DMS53 (cell line): ENCODE measurements at regions not wholly inside any gene's neighbourhood (a gene's known extent, or its start where the extent isn't known, plus 50 kb on each side); places are given as distances from the start of the nearest gene placed in this dataset.

Experiments used
- DNase-seq: peaks from one replicate; lab custom pipeline; 2025; lab: John Stamatoyannopoulos, UW

DNA sequence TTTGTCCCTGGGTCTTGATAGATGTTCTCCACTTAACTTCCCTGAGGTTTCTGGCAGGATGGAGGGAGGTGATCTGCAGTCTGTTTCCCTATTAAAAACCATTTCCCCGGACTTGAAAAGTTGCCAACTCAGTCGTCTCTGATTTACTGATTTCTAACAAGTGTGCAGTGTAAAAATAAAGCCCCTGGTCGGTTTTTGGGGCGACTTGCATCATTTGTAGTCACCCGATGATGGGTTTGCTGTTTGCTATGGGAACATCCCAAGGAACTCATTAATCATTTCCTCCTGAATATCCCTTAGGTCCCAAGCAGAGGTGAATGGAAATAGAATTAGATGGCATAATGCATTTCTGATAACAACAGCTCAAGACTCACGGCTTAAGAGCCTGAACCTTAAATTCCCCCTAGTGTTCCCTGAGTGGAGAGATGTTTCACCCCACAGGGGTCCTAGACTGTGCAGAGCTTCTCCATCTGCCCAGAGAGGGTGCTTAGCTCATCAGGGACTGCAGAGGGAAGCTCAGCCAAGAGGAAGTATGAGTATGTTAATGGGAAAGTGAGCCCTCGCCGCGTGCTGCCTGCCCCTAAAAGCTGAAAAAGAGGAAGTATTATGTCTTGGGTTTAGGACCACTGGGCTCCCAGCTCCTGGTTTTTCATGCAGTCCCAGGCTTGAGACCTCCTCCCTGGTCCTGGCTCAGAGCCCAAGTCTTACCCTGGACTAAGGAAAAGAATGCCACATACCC, 115.1 kb upstream of the DAP start:
- DNase-seq = no peak

DNA sequence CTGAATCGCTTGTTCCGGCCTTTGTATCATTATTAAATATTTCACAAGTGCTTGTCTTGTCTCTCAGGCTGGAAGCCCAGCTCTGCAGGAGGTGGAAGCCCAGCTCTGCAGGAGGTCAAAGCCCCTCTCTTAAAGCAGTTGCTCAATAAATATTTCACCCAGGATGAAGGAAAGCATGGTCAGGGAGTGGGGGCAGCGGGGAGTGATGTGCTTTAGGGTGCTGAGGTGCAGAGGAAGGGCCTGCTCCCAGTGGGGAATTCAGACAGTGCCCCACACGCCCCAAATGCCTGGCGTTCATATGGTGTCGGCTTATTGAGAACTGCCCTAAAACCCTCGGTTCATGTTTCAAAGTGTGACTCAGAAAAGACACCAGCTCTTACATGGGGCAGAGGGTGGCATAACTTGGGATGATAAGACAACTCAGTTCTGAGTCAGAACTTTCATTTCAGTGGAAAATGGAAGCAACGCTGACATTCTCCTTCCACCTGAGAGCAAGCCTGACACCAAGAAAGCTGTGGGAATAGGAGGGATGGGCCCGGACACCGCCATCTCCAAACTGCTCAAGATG, 114.3 kb upstream of the DAP start:
- DNase-seq = no peak

DNA sequence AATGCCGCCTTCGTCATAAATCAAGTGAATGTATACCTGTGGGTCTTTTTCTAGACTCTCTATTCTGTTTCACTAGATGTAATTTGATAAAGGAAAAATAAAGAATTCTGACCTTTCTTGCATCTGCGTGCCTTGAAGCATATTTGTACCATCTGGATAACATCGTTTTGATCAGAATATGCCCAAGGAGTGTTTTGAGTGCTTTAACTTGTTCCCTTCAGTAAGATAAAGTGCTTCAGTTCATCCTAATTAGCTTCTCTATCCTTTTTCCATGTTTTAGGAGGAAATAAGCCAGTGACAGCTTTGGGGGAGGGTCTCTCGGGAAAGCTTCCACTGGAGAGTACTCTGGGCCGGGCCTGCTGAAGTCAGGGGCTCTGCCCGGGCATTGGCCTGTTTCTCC, 113.5 kb upstream of the DAP start:
- no peak for DNase-seq

DNA sequence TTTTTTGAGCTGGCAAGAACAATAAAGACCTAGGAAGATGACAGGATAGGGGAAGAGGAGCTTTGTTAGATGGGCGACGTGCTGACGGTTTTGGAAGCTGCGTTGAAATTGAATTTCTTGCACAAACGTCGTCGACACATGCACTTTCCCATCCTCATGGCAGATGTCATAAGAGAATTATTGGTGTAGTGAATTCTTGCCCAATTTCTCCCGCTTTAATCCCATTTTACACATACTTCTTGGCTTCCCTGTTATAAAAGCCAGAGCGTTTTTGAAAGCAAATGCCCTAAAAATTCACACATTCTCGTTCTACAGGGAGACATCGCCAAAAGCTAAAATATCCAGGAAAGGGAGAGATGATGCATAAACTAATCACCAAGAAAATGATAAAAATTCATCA, 109.8 kb upstream of the DAP start:
- DNase-seq = no peak

DNA sequence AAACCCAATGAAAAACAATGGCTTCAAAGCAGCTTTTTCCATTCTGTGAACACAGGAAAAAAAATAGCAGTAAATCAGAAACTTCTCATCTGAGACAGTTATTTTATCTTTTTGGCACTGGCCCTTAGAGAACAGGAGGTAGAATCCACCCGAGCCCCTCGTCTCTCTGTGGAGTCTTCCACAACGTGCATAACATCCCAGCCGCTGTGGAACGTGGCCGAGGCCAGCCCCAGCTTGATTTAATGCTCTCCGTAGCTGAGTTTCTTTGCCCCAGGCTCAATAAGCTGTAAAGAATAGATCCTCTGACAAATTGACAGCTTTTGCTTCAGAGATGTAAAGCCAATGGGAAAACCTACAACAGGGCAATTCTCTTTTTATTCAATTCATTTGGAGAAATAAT, 107.9 kb upstream of the DAP start:
- DNase-seq = no peak

DNA sequence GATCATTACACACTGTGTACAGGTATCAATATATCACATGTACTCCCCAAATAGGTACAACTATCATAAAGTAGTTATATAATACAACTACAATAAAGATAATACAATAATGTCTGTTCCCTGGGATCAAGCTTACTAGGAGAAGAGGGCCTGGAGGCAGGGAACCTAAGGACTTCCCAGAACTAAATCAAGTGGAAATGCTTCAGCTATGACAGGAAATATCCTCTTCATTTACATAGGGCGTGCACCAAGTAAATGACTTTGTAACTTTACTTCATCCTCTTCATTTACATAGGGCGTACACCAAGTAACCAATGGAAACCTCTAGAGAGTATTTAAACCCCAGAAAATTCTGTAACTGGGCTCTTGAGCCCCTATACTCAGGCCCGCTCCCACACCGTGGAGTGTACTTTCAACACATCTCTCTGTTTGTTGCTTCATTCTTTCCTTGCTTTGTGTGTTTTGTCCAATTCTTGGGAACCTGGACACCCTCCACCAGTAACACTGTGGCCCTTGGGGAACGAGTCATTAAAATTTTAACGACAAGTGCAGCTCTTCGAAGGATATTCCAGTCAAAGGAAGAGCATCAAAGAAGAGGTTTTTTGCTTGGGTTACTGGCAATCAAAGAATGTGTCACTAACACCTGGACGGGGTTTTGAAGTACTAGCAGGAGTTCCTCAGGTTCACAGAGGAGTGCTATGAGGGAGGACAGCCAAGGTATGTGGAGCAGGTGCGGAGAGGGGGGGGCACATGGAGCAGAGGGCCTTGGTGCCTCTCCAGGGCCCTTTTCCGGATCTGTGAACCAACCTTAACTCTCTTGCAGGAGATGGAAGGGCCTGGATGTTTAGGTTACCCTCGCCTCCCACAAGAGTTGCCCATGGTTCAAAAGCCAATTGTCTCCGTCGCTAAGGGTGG, 106.6 kb upstream of the DAP start:
- DNase-seq = no peak

DNA sequence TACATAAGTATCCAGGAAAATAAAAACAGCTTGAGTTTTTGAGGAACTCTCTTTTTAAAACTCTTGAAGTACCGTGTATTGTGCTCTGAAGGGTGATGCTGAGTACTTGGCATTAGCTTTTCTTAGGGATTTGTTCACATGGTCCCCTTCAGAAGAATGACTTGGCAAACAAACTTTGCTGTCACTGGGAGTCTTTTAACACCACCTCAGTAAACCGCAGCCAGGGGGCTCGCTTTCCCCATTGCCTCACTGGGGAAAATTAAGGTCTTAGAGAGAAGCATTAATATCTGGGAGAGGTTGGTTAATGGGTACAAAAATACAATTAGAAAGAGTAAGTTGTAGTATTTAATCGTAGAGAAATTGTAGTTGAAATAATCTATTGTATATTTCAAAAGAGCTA, 105.9 kb upstream of the DAP start:
- no peak for DNase-seq

DNA sequence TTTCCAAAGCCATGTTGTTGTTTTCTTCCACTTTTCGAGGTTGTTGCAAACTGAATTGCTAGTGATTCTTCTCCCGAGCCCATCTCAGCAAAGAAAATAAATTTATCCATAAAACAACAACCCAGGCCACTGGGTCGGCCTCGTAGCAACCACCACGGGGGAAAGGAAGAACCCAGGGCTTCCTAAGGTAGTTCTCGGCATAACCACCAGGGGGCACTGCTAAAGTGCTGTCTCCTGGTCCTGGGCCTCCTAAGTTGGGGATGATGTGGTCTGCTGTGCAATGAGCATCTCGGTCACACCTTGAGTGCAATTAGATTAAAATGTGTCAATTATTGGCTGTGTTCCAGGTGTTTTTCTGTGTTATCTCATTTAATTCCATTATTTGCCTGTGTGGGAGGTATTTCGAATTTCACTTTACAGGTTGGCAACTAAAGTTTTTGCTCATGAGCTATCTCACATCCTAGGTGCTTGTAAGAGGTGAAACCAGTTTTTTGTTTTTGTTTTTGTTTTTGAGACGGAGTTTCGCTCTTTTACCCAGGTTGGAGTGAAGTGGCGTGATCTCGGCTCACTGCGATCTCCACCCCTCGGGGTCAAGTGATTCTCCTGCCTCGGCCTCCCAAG, 102.8 kb upstream of the DAP start:
- peak; percentile 81 for DNase-seq

DNA sequence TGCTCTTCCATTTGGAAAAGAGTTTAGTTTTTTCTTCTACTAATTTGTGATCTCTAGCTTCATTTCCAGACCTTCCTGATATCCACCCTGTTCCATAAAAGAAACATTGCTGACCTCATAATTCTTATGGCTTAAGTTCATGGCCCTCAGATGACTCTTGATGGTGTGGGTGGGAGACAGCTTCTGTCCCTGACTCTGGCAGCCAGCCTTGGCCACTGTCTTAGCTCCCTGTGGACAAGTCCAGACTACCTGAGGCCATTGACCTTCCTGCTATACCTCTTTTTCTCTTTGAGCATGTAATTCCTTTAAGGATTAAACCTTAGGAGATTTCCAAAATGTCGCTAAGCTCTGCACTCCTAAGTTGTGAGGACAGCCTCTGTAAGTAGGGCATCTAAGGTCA, 101.1 kb upstream of the DAP start:
- no peak for DNase-seq

DNA sequence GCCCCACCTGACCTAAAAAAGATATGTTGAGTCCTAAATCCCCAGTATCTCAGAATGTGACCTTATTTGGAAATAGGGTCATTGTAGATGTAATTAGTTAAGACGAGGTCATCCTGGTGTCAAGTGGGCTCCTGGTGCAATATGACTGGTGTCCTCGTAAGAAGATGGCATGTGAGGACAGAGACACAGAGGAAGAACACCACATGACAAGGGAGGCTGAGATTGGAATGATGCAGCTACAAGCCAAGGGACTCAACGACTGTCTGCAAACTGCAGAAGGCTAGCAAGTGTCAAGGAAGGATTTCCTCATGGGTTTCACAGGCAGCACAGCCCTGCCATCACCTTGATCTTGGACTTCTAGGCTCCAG, 100.4 kb upstream of the DAP start:
- DNase-seq = no peak

DNA sequence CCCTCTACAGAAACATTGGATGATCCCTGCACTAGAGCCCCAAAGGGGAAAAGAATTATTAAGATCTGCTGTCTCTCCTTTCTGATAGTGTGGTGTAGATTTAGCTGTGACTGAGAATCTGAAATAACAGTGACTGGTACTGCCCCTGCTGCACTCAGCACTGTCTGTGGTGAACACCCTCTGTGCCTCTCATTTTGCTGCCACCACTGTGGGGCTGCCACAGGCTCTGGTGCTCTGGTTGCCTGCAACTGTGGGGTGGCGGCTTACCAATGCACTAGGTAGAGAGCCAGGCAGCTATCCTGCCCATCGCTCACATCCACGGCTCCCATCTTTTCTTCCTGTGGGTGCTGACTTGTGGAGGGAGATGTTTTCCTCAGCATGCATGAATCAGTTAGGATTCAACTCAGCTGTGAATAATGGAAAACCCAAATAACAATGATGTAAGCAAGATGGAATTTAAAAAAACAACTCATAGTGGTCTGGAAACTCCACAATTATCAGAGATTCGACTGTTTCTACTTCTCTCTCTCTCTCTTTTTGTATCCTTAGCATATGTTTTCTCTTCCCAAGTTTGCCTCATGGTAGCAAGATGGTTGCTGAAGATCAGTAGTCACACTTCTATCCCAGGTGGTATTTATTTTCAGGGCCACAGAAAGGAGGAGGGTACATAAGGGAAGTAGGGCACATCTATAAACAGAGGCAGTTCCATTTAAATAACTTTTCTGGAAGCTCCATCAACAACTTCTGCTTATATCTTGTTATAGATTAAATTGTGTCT, 99.8 kb upstream of the DAP start:
- no peak for DNase-seq

DNA sequence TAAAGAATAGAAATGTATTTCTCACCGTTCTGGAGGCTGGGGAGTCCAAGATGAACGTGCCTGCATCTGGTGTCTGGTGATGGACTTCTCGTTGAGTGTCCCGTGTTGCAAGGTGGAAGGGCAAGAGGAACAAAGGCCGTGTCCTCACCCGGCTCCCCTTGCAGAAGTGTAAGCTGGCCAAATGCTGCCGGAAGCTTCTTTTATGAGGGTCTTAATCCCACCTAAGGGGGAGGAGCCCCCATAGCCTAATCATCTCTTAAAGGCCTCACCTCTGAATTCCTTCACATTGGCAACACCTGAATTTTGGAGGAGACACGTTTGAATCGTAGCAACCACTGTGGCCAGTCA, 99.1 kb upstream of the DAP start:
- DNase-seq = no peak

DNA sequence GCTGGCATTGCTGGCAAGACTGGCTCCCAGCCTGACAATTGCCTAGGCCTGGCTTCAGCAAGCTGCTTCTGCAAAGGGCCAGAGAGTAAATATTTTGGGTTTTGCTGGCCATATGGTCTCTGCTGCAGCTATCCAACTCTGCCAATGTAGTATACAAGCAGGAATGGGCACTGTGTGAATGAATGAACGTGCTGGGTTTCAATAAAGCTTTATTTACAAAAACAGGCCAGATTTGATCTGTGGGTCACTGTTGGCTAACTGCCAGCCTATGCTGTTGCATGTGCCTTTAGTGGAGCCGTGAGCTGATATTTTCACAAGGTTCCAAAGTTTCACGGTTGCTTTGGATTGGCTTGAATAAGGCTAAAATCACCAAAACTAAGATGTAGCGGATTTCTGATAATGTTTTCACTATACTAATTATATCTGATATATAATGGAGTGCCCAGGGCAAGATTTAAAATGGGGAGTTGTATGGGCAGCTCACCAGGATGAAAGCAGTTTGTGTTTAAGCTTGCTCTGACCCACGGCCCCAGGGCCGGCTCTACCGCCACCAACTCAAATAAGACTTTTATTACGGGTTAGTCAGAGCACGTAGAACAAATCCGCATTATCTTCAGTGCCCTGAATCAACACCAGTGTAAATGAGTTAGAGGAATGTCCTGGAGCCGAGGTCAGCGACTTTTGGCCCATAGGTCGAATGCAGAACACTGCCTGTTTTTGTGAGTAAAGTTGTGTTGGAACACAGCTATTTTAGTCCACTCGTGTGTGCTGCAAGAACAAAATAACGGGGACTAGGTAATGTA, 98.6 kb upstream of the DAP start:
- no peak for DNase-seq

DNA sequence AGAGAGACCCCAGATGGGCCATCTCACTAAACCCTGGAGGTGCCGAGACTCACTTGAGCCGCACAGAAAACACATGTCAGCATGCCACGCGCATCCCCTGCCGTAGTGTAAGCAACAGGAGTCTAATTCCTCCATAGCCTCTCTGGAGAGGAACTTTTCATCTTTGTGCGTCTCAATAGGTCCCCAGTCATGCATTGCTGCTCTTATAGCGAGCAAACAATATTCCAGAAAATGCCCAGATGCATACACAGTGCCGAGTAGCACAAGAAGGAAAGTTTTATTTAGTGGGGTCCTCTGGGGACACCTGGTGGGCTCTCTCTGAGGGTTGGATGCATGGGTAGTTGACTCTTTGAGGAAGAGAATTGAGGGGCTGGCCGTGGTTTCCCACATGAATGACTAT, 97.9 kb upstream of the DAP start:
- DNase-seq = no peak

DNA sequence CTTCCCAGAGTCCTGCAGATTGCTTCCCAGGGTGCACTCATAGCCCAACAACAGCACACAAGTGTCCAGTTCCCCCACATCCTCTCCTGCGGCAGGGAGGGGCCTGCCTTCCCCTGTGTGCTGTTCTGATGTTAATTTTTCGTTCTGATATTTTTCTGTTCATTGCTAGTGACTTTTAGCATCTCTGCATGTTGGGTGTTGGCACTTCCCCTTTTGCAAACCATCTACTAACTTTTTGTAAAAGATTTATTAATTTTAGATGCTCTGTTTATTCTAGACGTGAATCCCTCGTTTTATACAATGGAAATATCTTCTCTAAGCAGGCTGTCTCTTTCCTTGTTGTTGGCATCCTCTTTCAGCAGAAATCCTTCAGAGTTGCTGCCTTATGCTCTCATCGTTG, 97.3 kb upstream of the DAP start:
- DNase-seq = no peak

DNA sequence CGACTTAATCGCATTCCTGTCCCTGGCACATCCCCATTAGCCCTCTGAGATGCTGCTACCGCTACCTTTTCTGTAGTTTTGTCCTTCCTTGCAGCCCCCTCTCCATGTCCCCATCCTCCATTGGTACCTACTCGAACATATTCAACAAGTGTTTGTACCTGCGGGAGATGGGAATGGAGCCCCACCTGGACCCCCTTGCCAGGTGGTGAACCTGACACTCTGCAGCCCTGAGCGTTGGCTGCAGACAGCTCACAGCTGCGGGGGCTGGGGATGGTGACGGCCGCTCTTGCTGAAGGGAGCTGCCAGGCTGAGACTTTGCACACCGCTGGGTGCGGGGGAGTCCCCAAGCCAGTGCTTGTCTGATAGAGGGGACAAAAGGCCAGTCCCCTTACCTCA, 96.3 kb upstream of the DAP start:
- no peak for DNase-seq

DNA sequence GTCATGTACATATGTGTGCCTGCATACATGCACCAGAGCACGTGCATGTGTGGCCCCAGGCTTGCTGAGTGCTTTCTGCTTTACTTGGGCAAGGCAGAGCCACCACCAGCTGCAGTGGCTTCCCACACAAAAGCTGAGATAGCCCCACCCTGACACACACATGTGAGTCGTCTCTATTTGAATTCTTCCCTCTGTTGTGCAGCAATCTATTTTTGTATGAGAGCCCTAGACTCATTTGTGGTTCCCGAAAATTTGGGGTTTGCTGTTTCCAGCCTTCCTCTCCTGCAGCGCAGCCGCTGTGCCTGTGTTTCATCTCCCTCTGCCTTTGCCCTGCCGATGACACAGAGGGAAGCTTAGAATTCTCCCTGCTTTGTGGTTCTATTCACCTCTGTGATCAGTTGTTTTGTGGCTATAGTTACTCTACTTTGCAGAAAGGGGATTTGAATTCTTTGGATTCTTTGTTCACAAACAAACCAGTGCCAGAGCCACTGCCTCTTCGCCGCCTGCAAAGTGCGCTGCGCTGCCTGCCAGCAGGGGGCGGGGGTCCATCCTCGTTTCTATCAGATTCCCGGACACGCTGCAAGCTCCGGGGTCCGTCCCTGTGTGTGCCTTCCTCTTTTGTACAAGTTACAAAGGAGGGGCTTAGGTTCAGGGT, 95.8 kb upstream of the DAP start:
- DNase-seq = no peak

DNA sequence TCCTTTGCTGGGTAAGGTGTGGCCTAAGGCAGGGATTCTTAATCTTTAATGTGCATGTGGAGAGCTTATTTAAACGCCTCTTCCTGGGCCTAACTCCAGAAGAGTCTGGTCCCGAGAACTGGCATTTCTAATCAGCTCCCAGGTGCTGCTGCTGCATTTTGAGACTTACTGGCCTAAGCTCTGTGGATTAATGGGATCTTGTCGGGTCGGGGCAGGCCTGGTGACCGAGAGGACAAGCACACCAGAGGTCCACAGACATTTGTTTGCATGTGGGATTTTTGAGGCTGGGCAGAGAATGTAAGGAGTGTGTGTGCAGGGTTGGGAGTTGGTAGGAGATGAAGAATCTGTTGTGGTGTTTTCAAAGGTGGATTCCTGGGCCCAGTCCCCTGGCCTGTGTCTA, 95.0 kb upstream of the DAP start:
- no peak for DNase-seq

DNA sequence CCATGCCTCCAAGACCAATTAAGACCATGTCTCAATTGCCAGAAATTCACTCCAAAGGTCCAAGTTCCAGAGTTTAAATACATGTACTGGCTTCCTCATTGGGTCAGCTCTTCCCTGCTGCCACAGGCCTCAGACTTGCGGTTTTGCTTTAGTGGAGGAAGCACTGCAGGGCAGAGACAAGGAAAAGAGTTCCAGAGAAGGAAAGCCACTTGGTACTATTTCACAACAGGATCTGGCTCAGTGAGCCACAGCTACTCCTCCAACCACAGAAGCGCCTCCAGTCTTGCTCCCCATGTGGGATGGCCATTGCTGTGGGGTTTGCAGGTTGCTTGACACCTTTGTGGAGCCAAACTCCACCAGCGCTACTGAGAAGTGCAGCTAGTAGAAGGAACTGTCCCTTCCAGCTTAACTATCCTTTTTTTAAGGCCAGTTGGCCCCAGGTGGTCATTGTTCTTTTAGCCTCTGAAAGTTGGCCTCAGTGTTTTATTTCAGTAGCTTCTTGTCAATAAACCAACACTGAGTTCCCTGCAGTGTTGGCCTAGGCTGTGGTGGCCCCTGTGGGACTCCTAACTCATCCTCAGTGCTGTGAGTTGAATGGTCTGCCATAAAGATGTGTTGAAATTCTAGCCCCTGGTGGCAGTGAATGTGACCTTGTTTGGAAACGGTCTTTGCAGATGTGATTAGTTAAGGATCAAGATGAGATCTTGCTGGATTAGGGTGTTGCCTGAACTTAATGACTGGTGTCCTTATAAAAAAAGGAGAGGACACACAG, 93.7 kb upstream of the DAP start:
- DNase-seq = no peak

DNA sequence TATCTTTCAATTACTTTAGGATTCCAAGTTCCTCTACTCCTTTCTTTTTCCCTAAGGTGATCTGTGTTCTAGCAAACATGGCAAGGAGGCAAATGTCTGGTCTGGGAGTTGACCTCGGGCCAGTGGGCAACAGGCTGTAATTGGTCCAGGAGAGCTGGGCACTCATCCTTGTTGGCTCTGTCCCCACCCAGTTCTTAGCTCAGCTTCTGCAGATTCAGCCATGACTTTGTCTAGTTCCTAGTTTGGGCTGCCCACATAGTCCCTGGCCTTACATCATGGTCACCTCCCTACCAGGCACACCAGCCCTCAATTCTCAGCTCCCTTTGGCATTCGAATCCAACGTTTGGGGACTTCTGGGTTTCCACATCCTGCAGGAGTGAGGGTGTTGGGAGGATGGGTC, 92.1 kb upstream of the DAP start:
- no peak for DNase-seq
